KMS-11 (cell line): ENCODE measurements at regions not wholly inside any gene's neighbourhood (a gene's known extent, or its start where the extent isn't known, plus 50 kb on each side); places are given as distances from the start of the nearest gene placed in this dataset.

Experiments used
- H2AFZ ChIP-seq: fragments of 200-600 bp; sonication (generic); 2 replicates; pipeline ENCODE4 v1.6.1; 2016; ENCODE audit warnings: antibody characterized with exemption, mixed run types, low read depth
- H3K27ac ChIP-seq: fragments of 200-600 bp; sonication (generic); 2 replicates; pipeline ENCODE4 v1.6.1; 2016; ENCODE audit warnings: mild to moderate bottlenecking, mixed run types
- H3K27me3 ChIP-seq: fragments of 200-600 bp; sonication (generic); 2 replicates; pipeline ENCODE4 v1.6.1; 2017; ENCODE audit warnings: mild to moderate bottlenecking, low read depth, mixed run types, moderate library complexity; ENCODE audit not compliant: insufficient read depth
- H3K36me3 ChIP-seq: fragments of 200-600 bp; sonication (generic); 2 replicates; pipeline ENCODE4 v1.6.1; 2017; ENCODE audit warnings: mild to moderate bottlenecking, mixed run types; ENCODE audit not compliant: insufficient read depth
- H3K4me1 ChIP-seq: fragments of 200-600 bp; sonication (generic); 2 replicates; pipeline ENCODE4 v1.6.1; 2016; ENCODE audit warnings: mild to moderate bottlenecking, low read depth, mixed run types; ENCODE audit not compliant: poor library complexity, severe bottlenecking
- H3K4me2 ChIP-seq: fragments of 200-600 bp; sonication (generic); 2 replicates; pipeline ENCODE4 v1.7.0; 2016; ENCODE audit warnings: mild to moderate bottlenecking, mixed run types
- H3K4me3 ChIP-seq: fragments of 200-600 bp; sonication (generic); IDR thresholded peaks from 2 replicates; pipeline ENCODE4 v1.6.1; 2017; ENCODE audit warnings: low read depth, low read length, mixed read lengths; ENCODE audit not compliant: insufficient read depth
- H3K79me2 ChIP-seq: fragments of 200-600 bp; sonication (generic); 2 replicates; pipeline ENCODE4 v1.6.1; 2016; ENCODE audit warnings: low read depth, mixed run types; ENCODE audit not compliant: insufficient read depth
- H3K9ac ChIP-seq: fragments of 200-600 bp; sonication (generic); 2 replicates; pipeline ENCODE4 v1.6.1; 2016; ENCODE audit warnings: mild to moderate bottlenecking, mixed run types
- H4K20me1 ChIP-seq: fragments of 200-600 bp; sonication (generic); 2 replicates; pipeline ENCODE4 v1.6.1; 2016; ENCODE audit warnings: mild to moderate bottlenecking, mixed run types; ENCODE audit not compliant: insufficient read depth
- TF ChIP-seq, protein P1 (sequence below): fragments of 200-600 bp; sonication (generic); conservative IDR thresholded peaks from 2 replicates; pipeline ENCODE4 v1.6.1; 2017; ENCODE audit warnings: low read depth, mild to moderate bottlenecking, antibody characterized with exemption, low read length, moderate library complexity, mixed read lengths

DNA sequence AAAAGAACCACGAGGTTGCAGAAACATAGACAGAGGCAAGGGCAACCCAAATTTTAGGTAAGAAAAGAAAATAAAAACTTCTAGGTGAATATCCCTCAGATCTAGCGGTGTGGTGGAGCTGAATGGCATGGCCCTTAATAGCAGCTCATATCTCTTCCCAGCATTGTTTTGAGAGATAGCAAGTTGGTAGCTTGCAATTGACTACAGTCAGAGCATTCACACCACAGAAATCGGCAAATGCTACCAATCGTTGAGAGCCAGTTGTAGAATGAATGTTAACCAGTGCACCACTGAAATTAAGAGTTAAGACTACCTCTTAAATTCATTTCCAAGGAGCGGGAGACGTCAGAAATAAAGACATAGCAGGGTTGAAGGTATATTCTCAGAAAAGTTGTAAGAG, 184.0 kb upstream of the KIT start:
- H3K9ac ChIP-seq = no peak overlapping the region
- H3K4me2 ChIP-seq = no peak overlapping the region
- no peaks in the 10 kb centered on the region for H3K27me3 ChIP-seq
- no peaks in the 10 kb centered on the region for H3K79me2 ChIP-seq
- no peak overlapping the region for H3K27ac ChIP-seq
- H3K36me3 ChIP-seq = no peaks in the 10 kb centered on the region
- no peaks in the 10 kb centered on the region for H4K20me1 ChIP-seq
- no peak overlapping the region for H2AFZ ChIP-seq
- H3K4me3 ChIP-seq = no peak overlapping the region
- no peaks in the 10 kb centered on the region for H3K4me1 ChIP-seq
- TF ChIP-seq, protein P1, sequence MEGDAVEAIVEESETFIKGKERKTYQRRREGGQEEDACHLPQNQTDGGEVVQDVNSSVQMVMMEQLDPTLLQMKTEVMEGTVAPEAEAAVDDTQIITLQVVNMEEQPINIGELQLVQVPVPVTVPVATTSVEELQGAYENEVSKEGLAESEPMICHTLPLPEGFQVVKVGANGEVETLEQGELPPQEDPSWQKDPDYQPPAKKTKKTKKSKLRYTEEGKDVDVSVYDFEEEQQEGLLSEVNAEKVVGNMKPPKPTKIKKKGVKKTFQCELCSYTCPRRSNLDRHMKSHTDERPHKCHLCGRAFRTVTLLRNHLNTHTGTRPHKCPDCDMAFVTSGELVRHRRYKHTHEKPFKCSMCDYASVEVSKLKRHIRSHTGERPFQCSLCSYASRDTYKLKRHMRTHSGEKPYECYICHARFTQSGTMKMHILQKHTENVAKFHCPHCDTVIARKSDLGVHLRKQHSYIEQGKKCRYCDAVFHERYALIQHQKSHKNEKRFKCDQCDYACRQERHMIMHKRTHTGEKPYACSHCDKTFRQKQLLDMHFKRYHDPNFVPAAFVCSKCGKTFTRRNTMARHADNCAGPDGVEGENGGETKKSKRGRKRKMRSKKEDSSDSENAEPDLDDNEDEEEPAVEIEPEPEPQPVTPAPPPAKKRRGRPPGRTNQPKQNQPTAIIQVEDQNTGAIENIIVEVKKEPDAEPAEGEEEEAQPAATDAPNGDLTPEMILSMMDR = no peak

DNA sequence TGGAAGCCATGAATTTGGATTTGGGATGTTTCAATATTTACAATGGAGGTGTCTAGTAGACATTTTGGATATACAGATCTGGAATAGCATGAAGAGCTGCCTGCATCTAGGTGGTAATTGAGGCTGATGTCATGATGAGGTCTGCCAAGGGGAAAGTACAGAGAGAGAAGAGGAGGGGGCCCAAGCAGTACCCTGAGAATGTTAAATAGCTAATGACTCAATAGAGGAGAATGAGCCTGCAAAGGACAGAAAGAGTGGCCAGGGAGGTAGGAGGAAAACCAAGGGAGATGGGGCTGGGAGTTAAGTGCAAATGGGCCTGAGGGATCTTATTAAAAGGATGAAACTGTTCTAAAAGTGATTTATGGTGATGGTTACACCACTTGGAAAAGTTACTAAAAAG, 182.2 kb upstream of the KIT start:
- H2AFZ ChIP-seq = no peak overlapping the region
- TF ChIP-seq, protein P1 = no peak
- H4K20me1 ChIP-seq = no peaks in the 10 kb centered on the region
- no peaks in the 10 kb centered on the region for H3K27me3 ChIP-seq
- no peaks in the 10 kb centered on the region for H3K4me1 ChIP-seq
- H3K79me2 ChIP-seq = no peaks in the 10 kb centered on the region
- H3K9ac ChIP-seq = no peak overlapping the region
- no peak overlapping the region for H3K27ac ChIP-seq
- no peak overlapping the region for H3K4me2 ChIP-seq
- no peaks in the 10 kb centered on the region for H3K36me3 ChIP-seq
- H3K4me3 ChIP-seq = no peak overlapping the region

DNA sequence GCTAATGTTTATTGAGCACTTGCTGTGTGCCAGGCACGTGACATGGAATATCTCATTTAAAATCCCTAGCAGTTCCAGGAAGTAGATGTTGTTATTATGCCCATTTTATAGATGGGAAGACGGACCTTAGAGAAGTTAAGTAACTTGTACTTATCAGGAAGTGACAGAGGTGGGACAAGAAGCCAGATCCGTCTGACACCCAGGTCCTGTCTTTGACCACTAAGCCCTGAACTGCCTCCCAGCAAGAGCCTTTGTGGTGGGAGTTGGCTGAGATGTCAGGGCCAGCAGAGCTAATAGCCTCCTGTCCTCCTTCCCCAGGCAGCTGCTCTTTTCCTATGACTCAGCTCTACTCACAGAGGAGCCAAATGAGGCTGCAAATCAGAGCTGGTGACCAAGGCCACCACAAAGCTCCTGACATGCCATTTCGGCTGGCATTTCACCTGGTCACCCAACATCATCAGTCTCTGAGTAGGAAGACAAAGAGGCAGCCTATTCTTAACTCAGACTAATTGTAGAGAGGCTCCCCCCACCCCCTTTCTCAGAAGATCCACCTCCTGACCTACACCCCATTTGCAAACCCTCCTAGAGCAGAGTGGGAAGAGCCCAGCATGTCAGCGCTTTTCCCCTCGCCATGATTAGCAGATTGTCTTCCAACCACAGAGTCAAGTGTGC, 175.1 kb upstream of the KIT start:
- Histone ChIP-seq H3K79me2 (no peaks in the 10 kb centered on the region), H3K36me3 (no peaks in the 10 kb centered on the region), H4K20me1 (no peaks in the 10 kb centered on the region), H3K27me3 (no peaks in the 10 kb centered on the region), H3K4me1 (no peaks in the 10 kb centered on the region), H2AFZ (no peak overlapping the region), H3K4me3 (no peak overlapping the region), H3K27ac (no peak overlapping the region), H3K9ac (no peak overlapping the region), H3K4me2 (no peak overlapping the region)
- TF ChIP-seq, protein P1 = no peak

DNA sequence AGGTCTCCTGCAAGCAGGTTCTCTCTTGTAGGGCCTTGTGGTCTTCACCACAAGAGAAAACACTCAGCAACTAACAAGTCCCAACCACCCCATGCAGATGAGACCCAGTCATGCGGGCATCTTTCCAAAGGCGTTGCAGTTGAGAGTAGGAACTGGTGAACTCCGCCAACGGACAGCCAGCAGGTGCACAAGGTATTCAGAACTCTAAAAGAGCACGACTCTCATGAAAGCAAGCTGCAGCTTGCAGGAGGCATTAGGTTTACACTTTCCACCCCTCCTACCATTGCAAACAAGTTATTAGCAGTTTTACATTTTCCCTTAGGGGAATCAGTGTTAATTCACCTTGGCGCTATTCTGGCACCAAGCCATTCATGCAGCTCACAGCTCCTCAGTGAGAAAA, 173.4 kb upstream of the KIT start:
- Histone ChIP-seq H2AFZ (no peak overlapping the region), H3K4me2 (no peak overlapping the region), H3K27me3 (no peaks in the 10 kb centered on the region), H4K20me1 (no peaks in the 10 kb centered on the region), H3K79me2 (no peaks in the 10 kb centered on the region), H3K9ac (no peak overlapping the region), H3K4me3 (no peak overlapping the region), H3K4me1 (no peaks in the 10 kb centered on the region), H3K36me3 (no peaks in the 10 kb centered on the region), H3K27ac (no peak overlapping the region)
- TF ChIP-seq, protein P1 = no peak
